K562 (cell line): ENCODE measurements at regions not wholly inside any gene's neighbourhood (a gene's known extent, or its start where the extent isn't known, plus 50 kb on each side); places are given as distances from the start of the nearest gene placed in this dataset.

Source experiments
- ATAC-seq: fragments of 200-7000 bp; cut with Tn5 transposase; 3 replicates; pipeline ENCODE4 v1.9.1; 2020; ENCODE audit warnings: moderate library complexity
- BruUV-seq: library from RNA; stranded (reverse); fragments of 400-500 nt; replicated peaks from 2 replicates; lab custom pipeline; 2021; lab: Mats Ljungman, UMichigan
- CTCF ChIA-PET: fragments of 300-600 bp; formaldehyde crosslinking; extraction: SDS; loops from one replicate; lab custom pipeline; 2021; ENCODE audit warnings: low intra/inter-chr PET ratio; lab: Yijun Ruan, JAX
- POLR2A ChIA-PET: fragments of 300-600, 350-650 bp; sonication (Branson Sonifier 250); formaldehyde crosslinking; extraction: SDS; loops from one replicate; lab custom pipeline; 2021; ENCODE audit warnings: antibody characterized with exemption, inconsistent platforms; lab: Yijun Ruan, JAX
- DNase-seq, 4 experiments: peaks; one replicate each; pipeline versions ENCODE4 v3.0.0 to v3.0.0-alpha.2; 2011 to 2018; ENCODE audit warnings: low spot score in 3 of 4, mixed read lengths in 3 of 4; ENCODE audit errors: extremely low read depth in 1 of 4
- FAIRE-seq: peaks from 2 replicates; lab custom pipeline; 2011; peaks lifted over from hg19 to GRCh38; lab: Jason Lieb, UNC
- H2AFZ ChIP-seq: 2 replicates; pipeline ENCODE4 v1.6.0; 2011; ENCODE audit warnings: low read depth, low read length, control low read depth, inconsistent platforms
- H3K27ac ChIP-seq: fragments of 200-600 bp; 3 replicates; pipeline ENCODE4 v1.8.0; 2011; ENCODE audit warnings: low read depth, mild to moderate bottlenecking, control low read depth, inconsistent platforms, low read length, moderate library complexity, mixed read lengths; ENCODE audit errors: extremely low read depth
- H3K27me3 ChIP-seq, 2 experiments: fragments of 300-600 bp in 1 of 2; 2 replicates in 1 of 2; 3 replicates in 1 of 2; pipeline versions ENCODE4 v1.6.0 to v1.8.0; 2011; ENCODE audit warnings: inconsistent platforms in 2 of 2, low read length in 2 of 2, mild to moderate bottlenecking in 1 of 2, mixed read lengths in 1 of 2, moderate library complexity in 1 of 2; ENCODE audit not compliant: control insufficient read depth in 2 of 2, insufficient read depth in 2 of 2
- H3K36me3 ChIP-seq: fragments of 300-600 bp; 3 replicates; pipeline ENCODE4 v1.8.0; 2011; ENCODE audit warnings: mild to moderate bottlenecking, low read length, inconsistent platforms; ENCODE audit not compliant: control insufficient read depth, insufficient read depth
- H3K4me1 ChIP-seq, 2 experiments: fragments of 200-600 bp in 1 of 2; replicated peaks in 1 of 2; 2 replicates in 1 of 2; 3 replicates in 1 of 2; pipeline versions ENCODE4 v1.5.1 to v1.8.0; 2011; ENCODE audit warnings: inconsistent platforms in 2 of 2, low read length in 2 of 2, mild to moderate bottlenecking in 1 of 2, mixed read lengths in 1 of 2, moderate library complexity in 1 of 2; ENCODE audit not compliant: control insufficient read depth in 2 of 2, insufficient read depth in 2 of 2
- H3K4me2 ChIP-seq: 2 replicates; pipeline ENCODE4 v1.6.1; 2011; ENCODE audit warnings: low read length, control low read depth, inconsistent platforms, mixed read lengths; ENCODE audit not compliant: insufficient read depth
- H3K4me3 ChIP-seq: fragments of 200-600 bp; sonication (generic), shearing (Covaris generic); 2 replicates; pipeline ENCODE4 v1.5.1; 2016; ENCODE audit warnings: control low read depth, inconsistent platforms
- H3K79me2 ChIP-seq: fragments of 200-600 bp; 3 replicates; pipeline ENCODE4 v1.8.0; 2011; ENCODE audit warnings: low read length, inconsistent platforms; ENCODE audit not compliant: control insufficient read depth, insufficient read depth
- H3K9ac ChIP-seq, 2 experiments: 2 replicates each; pipeline versions ENCODE4 v1.6.0 to v1.6.1; 2011; ENCODE audit warnings: low read depth in 2 of 2, low read length in 2 of 2, control low read depth in 1 of 2, inconsistent platforms in 1 of 2, mild to moderate bottlenecking in 1 of 2, mixed read lengths in 1 of 2; ENCODE audit not compliant: insufficient read depth in 1 of 2
- H3K9me1 ChIP-seq: one replicate; pipeline ENCODE4 v1.6.0; 2011; ENCODE audit warnings: inconsistent platforms, mild to moderate bottlenecking, low read length, moderate library complexity; ENCODE audit not compliant: control insufficient read depth, insufficient read depth
- H3K9me3 ChIP-seq: replicated peaks from 2 replicates; pipeline ENCODE4 v1.5.1; 2011; ENCODE audit warnings: low read depth, low read length, inconsistent platforms; ENCODE audit not compliant: control insufficient read depth, insufficient read depth
- H4K20me1 ChIP-seq: replicated peaks from 2 replicates; pipeline ENCODE4 v1.6.1; 2011; ENCODE audit warnings: low read length, inconsistent platforms, mixed read lengths; ENCODE audit not compliant: control insufficient read depth, insufficient read depth
- ELF1 ChIP-seq: fragments of 200-800 bp; sonication (Bioruptor generic); IDR thresholded peaks from 2 replicates; pipeline ENCODE4 v1.6.1; 2016; ENCODE audit warnings: missing genetic modification characterization, missing compliant biosample characterization
- SIN3B ChIP-seq: fragments of 450-650 bp; IDR thresholded peaks from 2 replicates; pipeline ENCODE4 v1.6.1; 2017; ENCODE audit warnings: low read depth, mild to moderate bottlenecking, moderate library complexity
- ZNF41 ChIP-seq: fragments of 250-450 bp; sonication (Bioruptor Pico); conservative IDR thresholded peaks from 2 replicates; pipeline ENCODE4 v1.4.0; 2020; ENCODE audit warnings: mild to moderate bottlenecking
- WGBS: fragments of 100-300 bp; shearing (Covaris generic); methylation state at CpG from one replicate; pipeline ENCODE4 v1.1.6; 2016; ENCODE audit warnings: low coverage, mixed read lengths; ENCODE audit not compliant: insufficient coverage; ENCODE audit errors: missing lambda C conversion rate; 5-methylcytosine and 5-hydroxymethylcytosine counted together
- in situ Hi-C: fragments of 300-500 bp; cut with MboI; formaldehyde crosslinking; loops from 4 replicates; pipeline ENCODE4 v1.15.0; 2018; ENCODE audit warnings: inconsistent platforms, mixed read lengths
- intact Hi-C: fragments of 100-400 bp; cut with micrococcal nuclease; formaldehyde crosslinking; loops from 2 replicates; pipeline ENCODE4 v1.14.2; 2022
- TF ChIP-seq, protein P1 (sequence below): fragments of 450-650 bp; IDR thresholded peaks from one replicate; pipeline ENCODE4 v1.6.1; 2018; ENCODE audit warnings: mild to moderate bottlenecking, moderate library complexity; ENCODE audit not compliant: partially characterized antibody
- TF ChIP-seq, protein P2 (sequence below), 2 experiments: fragments of 150-350 bp in 1 of 2; IDR thresholded peaks; 2 replicates each; pipeline ENCODE4 v1.6.1; 2012 to 2016; ENCODE audit warnings: low read depth in 2 of 2, low read length in 2 of 2, mild to moderate bottlenecking in 1 of 2, moderate library complexity in 1 of 2

DNA sequence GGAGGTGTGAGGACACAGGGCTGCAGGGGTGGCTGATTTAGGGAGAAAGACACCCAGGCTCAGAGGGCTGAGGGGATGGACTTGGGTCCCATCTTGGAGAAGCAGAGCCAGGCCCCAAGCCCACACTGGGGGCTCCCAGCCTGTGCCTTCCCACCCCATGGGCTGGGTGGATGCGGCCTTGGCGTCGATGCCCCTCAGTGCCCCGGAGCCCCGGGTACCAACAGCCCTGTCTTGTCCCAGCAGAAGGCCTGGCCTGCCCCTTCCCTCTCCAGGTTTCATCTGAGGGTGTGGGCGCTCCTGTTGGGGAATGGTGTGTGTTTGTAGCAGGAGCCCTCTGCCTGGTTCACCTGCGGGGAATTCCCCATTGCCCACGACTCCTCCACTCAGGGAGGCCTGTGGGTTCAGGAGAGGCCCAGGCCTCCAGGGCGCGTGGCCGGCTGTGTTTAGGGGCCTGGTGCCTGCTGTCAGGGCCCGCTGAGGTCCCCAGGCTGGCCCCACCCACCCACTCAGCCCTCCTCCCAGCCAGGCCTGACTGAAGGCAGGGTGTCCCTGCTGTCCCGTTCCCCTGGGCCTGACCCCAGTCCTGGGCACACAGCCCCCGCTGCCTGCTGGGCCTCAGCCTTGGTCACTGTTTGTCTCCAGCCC is 51.1 kb upstream of the BEGAIN start:
- Histone ChIP-seq H3K36me3 (no peaks in the 10 kb centered on the region), H3K4me3 (no peak overlapping the region), H3K79me2 (no peaks in the 10 kb centered on the region), H3K9me3 (no peaks in the 10 kb centered on the region), H3K27ac (no peak overlapping the region), H3K27me3 (peaks cover 7 to 26% of the 10 kb centered on the region in 2 experiments; a peak in 4 of 5 replicates), H2AFZ (no peak overlapping the region), H4K20me1 (no peaks in the 10 kb centered on the region)
- DNase-seq, result no peak
- POLR2A ChIA-PET, result no interaction called here
- TF ChIP-seq ZNF41 (CRISPR knock-in tag) (no peak), SIN3B (no peak), ELF1 (tag) (no peak)
- TF ChIP-seq, protein P1, sequence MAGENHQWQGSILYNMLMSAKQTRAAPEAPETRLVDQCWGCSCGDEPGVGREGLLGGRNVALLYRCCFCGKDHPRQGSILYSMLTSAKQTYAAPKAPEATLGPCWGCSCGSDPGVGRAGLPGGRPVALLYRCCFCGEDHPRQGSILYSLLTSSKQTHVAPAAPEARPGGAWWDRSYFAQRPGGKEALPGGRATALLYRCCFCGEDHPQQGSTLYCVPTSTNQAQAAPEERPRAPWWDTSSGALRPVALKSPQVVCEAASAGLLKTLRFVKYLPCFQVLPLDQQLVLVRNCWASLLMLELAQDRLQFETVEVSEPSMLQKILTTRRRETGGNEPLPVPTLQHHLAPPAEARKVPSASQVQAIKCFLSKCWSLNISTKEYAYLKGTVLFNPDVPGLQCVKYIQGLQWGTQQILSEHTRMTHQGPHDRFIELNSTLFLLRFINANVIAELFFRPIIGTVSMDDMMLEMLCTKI, result no peak
- TF ChIP-seq, protein P2, sequence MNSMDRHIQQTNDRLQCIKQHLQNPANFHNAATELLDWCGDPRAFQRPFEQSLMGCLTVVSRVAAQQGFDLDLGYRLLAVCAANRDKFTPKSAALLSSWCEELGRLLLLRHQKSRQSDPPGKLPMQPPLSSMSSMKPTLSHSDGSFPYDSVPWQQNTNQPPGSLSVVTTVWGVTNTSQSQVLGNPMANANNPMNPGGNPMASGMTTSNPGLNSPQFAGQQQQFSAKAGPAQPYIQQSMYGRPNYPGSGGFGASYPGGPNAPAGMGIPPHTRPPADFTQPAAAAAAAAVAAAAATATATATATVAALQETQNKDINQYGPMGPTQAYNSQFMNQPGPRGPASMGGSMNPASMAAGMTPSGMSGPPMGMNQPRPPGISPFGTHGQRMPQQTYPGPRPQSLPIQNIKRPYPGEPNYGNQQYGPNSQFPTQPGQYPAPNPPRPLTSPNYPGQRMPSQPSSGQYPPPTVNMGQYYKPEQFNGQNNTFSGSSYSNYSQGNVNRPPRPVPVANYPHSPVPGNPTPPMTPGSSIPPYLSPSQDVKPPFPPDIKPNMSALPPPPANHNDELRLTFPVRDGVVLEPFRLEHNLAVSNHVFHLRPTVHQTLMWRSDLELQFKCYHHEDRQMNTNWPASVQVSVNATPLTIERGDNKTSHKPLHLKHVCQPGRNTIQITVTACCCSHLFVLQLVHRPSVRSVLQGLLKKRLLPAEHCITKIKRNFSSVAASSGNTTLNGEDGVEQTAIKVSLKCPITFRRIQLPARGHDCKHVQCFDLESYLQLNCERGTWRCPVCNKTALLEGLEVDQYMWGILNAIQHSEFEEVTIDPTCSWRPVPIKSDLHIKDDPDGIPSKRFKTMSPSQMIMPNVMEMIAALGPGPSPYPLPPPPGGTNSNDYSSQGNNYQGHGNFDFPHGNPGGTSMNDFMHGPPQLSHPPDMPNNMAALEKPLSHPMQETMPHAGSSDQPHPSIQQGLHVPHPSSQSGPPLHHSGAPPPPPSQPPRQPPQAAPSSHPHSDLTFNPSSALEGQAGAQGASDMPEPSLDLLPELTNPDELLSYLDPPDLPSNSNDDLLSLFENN (IDR thresholded peaks at IDR 0.05; ENCODE audit: low read depth in 2 of 2, low read length in 2 of 2), result no peak
- TF ChIP-seq, all 486 proteins: peak for 0
- no peak overlapping the region for H3K4me2 ChIP-seq
- intact Hi-C loops, result no loop called here
- peaks cover 0 to 19% of the 10 kb centered on the region in 2 experiments; a peak in 3 of 5 replicates for H3K4me1 ChIP-seq
- H3K9ac ChIP-seq, result peak overlapping the region in 1 of 2 experiments; percentile 35; a peak in 2 of 4 replicates
- CTCF ChIA-PET, result no interaction called here
- in situ Hi-C loops, result no loop called here
- ATAC-seq (no peak), FAIRE-seq (no peak)
- no peaks in the 10 kb centered on the region for H3K9me1 ChIP-seq
- BruUV-seq, result no TSS peak
- WGBS, result 80% methylated on average over 1 of the region's 14 CpGs
